HUES64 (cell line): ENCODE measurements at regions not wholly inside any gene's neighbourhood (a gene's known extent, or its start where the extent isn't known, plus 50 kb on each side); places are given as distances from the start of the nearest gene placed in this dataset.
A peak's percentile ranks its signal among the peaks of the same experiment; 100 is the strongest.

Source experiments
- H3K27ac ChIP-seq: 2 replicates; pipeline ENCODE4 v1.7.0; 2013; ENCODE audit warnings: low read depth, low read length, inconsistent platforms
- H3K27me3 ChIP-seq: 2 replicates; pipeline ENCODE4 v1.6.1; 2013; ENCODE audit warnings: mild to moderate bottlenecking, low read length; ENCODE audit not compliant: insufficient read depth
- H3K36me3 ChIP-seq: 2 replicates; pipeline ENCODE4 v1.6.1; 2013; ENCODE audit warnings: mild to moderate bottlenecking, low read length; ENCODE audit not compliant: insufficient read depth
- H3K4me1 ChIP-seq: 2 replicates; pipeline ENCODE4 v1.6.1; 2013; ENCODE audit warnings: mild to moderate bottlenecking, low read length, moderate library complexity; ENCODE audit not compliant: insufficient read depth
- H3K4me3 ChIP-seq: 2 replicates; pipeline ENCODE4 v1.5.1; 2013; ENCODE audit warnings: mild to moderate bottlenecking, low read length, moderate library complexity
- H3K9ac ChIP-seq: 2 replicates; pipeline ENCODE4 v1.6.1; 2013; ENCODE audit warnings: mild to moderate bottlenecking, low read depth, low read length
- H3K9me3 ChIP-seq: 2 replicates; pipeline ENCODE4 v1.6.1; 2013; ENCODE audit warnings: low read depth, low read length; ENCODE audit not compliant: insufficient read depth
- WGBS: fragments of 150-250, 120-280 bp; methylation state at CpG from one replicate; pipeline ENCODE4 v1.1.7; 2013; ENCODE audit warnings: missing lambda C conversion rate; 5-methylcytosine and 5-hydroxymethylcytosine counted together

GRCh38 chr20:17872434-17872833 is 96.2 kb downstream of the SNX5 start:
- no peak overlapping the region for H3K4me3 ChIP-seq
- H3K9ac ChIP-seq: no peak overlapping the region
- no peaks in the 10 kb centered on the region for H3K27me3 ChIP-seq
- peaks cover 63% of the 10 kb centered on the region for H3K4me1 ChIP-seq
- no peaks in the 10 kb centered on the region for H3K36me3 ChIP-seq
- H3K27ac ChIP-seq: no peak overlapping the region
- 77% methylated on average over 13 of the region's 13 CpGs for WGBS
- no peaks in the 10 kb centered on the region for H3K9me3 ChIP-seq

GRCh38 chr20:17871886-17872285 is 96.7 kb downstream of the SNX5 start:
- Histone ChIP-seq H3K4me3 (no peak overlapping the region), H3K9me3 (no peaks in the 10 kb centered on the region), H3K36me3 (no peaks in the 10 kb centered on the region), H3K4me1 (peaks cover 63% of the 10 kb centered on the region), H3K27me3 (no peaks in the 10 kb centered on the region), H3K9ac (no peak overlapping the region), H3K27ac (peak overlapping the region; percentile 68; the same call in 1 of the 2 replicates)
- 71% methylated on average over 4 of the region's 4 CpGs for WGBS

DNA sequence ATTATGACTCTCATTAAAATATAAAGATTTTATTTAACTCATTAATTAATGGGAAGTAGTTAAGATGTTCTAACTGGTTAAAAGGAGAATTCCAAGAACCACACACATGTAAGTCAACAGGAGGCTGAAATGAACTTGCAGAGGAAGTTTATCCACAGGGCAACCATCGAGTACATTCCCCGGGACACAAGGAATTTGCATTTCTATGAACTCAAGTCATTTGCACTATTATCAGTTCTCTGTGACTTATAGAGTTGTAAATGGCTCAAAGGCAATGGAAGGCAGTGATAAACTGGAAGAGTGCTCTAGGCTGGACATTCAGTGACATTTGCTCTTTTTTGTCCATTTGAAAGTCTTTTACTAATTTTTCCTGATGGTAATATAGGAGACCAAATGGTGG is 97.4 kb downstream of the SNX5 start:
- 5% methylated on average over 2 of the region's 2 CpGs for WGBS

DNA sequence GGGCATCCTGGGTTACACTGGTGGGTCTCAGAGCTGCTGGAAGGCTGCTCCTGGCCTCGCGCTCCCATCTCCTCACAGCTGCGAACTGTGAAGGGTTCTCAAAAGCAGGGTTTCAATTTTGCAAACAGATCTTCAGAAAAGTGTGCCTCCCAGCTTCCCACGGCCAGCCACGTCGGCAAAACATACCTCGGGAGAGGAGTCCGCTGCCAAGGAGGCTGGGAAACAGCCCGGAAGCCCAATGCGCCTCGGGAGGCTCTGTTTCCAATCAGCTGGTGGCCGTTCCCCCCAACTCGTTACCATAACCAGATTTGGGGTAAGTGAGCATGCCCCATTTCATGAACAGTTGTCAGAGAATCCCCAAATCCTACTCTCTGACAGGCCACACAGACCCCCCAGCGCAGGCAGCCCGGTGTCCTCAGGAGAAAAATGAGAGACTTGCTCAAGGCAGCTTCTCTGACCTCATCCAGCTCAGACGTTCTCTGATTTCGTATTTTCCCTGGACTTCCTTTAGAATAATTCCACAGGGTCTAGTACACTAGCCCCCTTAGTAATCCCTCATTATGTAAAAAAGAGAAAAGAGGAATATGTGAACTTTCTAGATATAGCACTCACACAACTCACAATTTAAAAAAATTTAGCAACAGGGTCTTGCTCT is 98.4 kb downstream of the SNX5 start:
- Histone ChIP-seq H3K36me3 (no peaks in the 10 kb centered on the region), H3K9ac (no peak overlapping the region), H3K27me3 (no peaks in the 10 kb centered on the region), H3K4me3 (no peak overlapping the region), H3K4me1 (peaks cover 51% of the 10 kb centered on the region), H3K9me3 (no peaks in the 10 kb centered on the region), H3K27ac (peak overlapping the region; percentile 19; the same call in 1 of the 2 replicates)
- WGBS: 83% methylated on average over 17 of the region's 17 CpGs

More for the DNA sequence above, 97.4 kb downstream of the SNX5 start:
- Histone ChIP-seq H3K4me1 (peaks cover 59% of the 10 kb centered on the region), H3K27me3 (no peaks in the 10 kb centered on the region), H3K4me3 (peak overlapping the region; percentile 15; the same call in 1 of the 2 replicates), H3K9me3 (no peaks in the 10 kb centered on the region), H3K9ac (no peak overlapping the region), H3K36me3 (no peaks in the 10 kb centered on the region), H3K27ac (peak overlapping the region; percentile 68; the same call in 1 of the 2 replicates)

DNA sequence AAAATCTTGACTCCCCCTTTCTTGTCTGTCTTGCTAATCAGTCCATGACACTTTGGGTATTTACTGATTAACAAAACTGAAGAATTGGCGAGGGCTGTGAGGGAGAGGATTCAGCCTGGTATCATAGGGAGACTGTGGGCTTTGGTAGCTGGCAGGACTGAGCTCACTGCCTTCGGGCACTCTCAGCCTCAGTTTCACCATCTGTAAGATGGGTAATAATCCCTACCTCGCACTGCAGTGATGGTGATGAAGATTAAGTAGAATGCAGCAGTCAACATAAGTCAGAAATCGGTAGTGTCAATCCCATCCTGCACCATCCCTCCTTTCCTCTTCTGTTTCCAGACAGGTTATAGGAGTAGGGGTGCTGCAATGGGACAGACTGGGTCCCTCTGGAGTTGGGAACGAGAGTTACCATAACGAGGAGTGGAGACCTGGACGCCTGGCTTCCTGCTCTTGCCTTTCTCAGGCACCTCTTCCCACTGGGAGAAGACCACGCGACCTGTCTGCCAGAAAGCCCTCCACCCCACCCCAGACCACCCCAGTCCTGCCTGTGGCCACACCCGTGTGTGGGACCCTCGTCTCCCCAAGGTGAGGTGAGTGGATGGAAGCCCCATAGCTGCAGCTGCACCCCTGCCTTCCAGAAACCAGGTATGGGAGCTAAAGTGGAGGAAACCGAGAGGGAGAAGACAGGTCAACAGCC is 99.1 kb downstream of the SNX5 start:
- 96% methylated on average over 8 of the region's 12 CpGs for WGBS
- H3K27me3 ChIP-seq: no peaks in the 10 kb centered on the region
- no peak overlapping the region for H3K27ac ChIP-seq
- no peak overlapping the region for H3K9ac ChIP-seq
- H3K4me1 ChIP-seq: peaks cover 44% of the 10 kb centered on the region
- H3K4me3 ChIP-seq: no peak overlapping the region
- no peaks in the 10 kb centered on the region for H3K36me3 ChIP-seq
- H3K9me3 ChIP-seq: no peaks in the 10 kb centered on the region

DNA sequence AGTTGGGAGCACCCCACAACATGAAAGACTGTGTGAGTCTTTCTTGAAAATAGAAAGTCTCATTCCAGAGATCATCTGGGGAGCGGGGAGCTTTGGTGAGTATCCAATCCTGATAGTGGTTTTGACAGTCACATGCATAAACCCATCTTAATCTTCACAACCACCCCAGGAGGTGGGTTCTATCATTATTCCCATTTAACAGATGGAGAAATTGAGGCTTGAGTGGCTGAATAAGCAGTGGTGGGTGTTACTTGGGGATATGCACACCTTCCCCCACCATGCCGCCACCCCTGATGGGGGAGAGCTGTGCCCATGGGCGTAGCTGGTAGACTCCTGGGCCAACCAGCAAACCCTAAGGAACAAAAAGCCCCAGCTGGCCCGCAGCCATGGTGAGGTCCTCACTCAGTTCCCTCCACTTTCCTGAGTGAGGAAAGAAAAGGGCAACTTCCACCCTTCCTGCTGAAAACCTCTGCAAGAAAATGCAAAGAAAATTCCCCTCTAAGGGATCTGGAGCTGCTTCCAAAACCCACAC is 99.8 kb downstream of the SNX5 start:
- Histone ChIP-seq H3K36me3 (no peaks in the 10 kb centered on the region), H3K4me1 (peaks cover 43% of the 10 kb centered on the region), H3K9ac (no peak overlapping the region), H3K9me3 (no peaks in the 10 kb centered on the region), H3K27ac (no peak overlapping the region), H3K4me3 (no peak overlapping the region), H3K27me3 (no peaks in the 10 kb centered on the region)
- 96% methylated on average over 4 of the region's 4 CpGs for WGBS

DNA sequence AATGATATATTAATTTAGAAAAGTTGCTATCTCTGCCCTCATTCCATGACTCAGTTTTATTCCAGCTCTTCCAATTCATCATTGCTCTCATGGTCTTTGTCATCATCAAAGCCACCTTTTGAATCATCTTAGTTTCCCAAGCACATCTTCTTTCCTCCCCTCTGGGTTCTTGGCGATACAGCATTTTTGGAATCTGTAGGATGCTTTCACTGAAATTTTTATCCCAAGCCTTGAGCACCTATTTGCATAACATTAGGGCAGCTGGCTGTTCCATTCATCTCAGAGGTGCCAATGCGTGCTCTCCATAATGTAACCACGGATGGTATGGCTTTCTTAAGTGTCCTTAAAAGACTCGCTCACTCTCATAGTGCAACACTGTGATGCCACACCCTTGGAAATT is 100.4 kb downstream of the SNX5 start:
- WGBS: 52% methylated on average over 4 of the region's 4 CpGs
- H3K4me1 ChIP-seq: peaks cover 39% of the 10 kb centered on the region
- no peaks in the 10 kb centered on the region for H3K36me3 ChIP-seq
- H3K27ac ChIP-seq: no peak overlapping the region
- H3K27me3 ChIP-seq: no peaks in the 10 kb centered on the region
- H3K9ac ChIP-seq: no peak overlapping the region
- no peak overlapping the region for H3K4me3 ChIP-seq
- no peaks in the 10 kb centered on the region for H3K9me3 ChIP-seq

GRCh38 chr20:17867131-17867925 is 101.3 kb downstream of the SNX5 start:
- 87% methylated on average over 10 of the region's 10 CpGs for WGBS
- no peak overlapping the region for H3K9ac ChIP-seq
- no peak overlapping the region for H3K4me3 ChIP-seq
- no peaks in the 10 kb centered on the region for H3K27me3 ChIP-seq
- no peak overlapping the region for H3K27ac ChIP-seq
- no peaks in the 10 kb centered on the region for H3K9me3 ChIP-seq
- H3K36me3 ChIP-seq: no peaks in the 10 kb centered on the region
- H3K4me1 ChIP-seq: peaks cover 38% of the 10 kb centered on the region

DNA sequence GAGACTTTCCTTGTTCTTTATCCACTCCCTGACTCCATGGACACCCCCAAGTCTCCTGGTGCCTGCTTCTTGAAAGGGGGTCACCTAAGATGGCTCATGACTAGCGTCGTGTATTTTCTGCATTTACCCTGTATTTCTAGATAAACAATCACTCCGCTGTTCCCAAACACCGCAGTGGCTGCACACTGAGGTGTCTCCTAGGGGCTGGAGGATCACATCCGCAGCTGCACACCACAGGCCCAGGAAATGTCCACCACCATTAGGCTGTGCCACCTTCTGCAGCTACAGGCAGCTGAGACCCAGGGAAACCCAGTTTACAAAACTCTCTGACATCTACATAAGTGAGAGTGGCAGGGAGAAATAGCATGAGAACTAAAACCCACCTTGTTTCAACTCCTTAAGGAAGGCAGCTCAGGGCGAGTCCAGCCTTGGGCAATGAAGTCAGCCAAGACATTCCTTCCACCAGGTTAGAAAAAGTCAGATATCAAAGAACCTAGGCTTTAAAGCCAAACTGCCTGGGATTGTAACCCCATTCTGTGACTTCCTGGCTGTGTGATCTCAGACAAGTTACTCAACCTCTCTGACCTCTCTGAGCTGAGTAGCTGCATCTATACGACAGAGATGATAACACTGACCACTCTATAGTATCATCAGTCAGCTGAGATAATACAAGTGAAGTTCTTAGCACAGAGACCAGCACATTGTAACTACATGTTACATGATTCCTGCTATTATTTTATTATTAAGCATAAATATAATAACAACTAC is 102.2 kb downstream of the SNX5 start:
- Histone ChIP-seq H3K9me3 (no peaks in the 10 kb centered on the region), H3K27ac (no peak overlapping the region), H3K4me1 (peaks cover 29% of the 10 kb centered on the region), H3K36me3 (no peaks in the 10 kb centered on the region), H3K4me3 (no peak overlapping the region), H3K9ac (no peak overlapping the region), H3K27me3 (no peaks in the 10 kb centered on the region)
- 92% methylated on average over 7 of the region's 7 CpGs for WGBS

DNA sequence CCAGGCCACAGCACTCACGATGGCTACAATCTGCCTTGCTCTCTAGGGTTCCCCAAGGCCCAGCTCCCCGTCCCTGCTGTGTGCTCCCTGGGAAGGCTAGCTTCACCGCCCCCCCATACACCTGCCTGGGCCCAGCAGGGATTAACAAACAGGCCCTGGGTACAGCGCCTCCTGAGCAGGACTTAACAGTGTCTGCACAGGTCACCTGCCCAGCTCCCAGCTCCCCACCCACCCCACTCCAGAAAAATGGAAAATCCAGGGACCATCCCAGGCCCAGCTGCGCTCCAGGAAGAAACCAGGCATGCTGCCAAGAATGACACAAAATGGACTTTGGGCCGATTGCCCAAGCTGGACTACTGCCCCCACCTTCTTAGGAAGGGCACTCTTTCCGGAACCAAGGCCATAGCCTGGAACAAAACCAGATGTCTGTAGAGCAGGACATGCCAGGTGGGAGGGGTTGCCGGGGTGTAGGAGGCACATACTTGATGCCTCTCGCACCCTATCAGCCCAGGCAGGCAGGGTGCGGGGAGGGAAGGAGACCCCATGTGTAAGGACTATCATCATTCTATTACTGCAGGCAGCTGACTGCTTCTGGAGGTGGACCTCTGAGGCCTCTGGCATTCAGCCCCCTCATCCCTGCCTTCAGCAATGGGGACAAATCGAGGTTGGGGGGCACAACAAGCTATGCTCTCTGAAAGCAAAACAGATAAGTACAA is 104.9 kb downstream of the SNX5 start:
- H3K4me1 ChIP-seq: peaks cover 28% of the 10 kb centered on the region
- H3K4me3 ChIP-seq: no peak overlapping the region
- WGBS: 94% methylated on average over 11 of the region's 11 CpGs
- no peak overlapping the region for H3K27ac ChIP-seq
- no peaks in the 10 kb centered on the region for H3K27me3 ChIP-seq
- H3K36me3 ChIP-seq: no peaks in the 10 kb centered on the region
- no peaks in the 10 kb centered on the region for H3K9me3 ChIP-seq
- H3K9ac ChIP-seq: no peak overlapping the region
